GM21825 (cell line): ENCODE measurements at regions not wholly inside any gene's neighbourhood (a gene's known extent, or its start where the extent isn't known, plus 50 kb on each side); places are given as distances from the start of the nearest gene placed in this dataset.

Experiments used
- ATAC-seq: cut with Tn5 transposase; IDR thresholded peaks from one replicate; pipeline ENCODE4 v1.9.1; 2021; ENCODE audit warnings: mild to moderate bottlenecking, moderate library complexity; ENCODE audit not compliant: unreplicated experiment

DNA sequence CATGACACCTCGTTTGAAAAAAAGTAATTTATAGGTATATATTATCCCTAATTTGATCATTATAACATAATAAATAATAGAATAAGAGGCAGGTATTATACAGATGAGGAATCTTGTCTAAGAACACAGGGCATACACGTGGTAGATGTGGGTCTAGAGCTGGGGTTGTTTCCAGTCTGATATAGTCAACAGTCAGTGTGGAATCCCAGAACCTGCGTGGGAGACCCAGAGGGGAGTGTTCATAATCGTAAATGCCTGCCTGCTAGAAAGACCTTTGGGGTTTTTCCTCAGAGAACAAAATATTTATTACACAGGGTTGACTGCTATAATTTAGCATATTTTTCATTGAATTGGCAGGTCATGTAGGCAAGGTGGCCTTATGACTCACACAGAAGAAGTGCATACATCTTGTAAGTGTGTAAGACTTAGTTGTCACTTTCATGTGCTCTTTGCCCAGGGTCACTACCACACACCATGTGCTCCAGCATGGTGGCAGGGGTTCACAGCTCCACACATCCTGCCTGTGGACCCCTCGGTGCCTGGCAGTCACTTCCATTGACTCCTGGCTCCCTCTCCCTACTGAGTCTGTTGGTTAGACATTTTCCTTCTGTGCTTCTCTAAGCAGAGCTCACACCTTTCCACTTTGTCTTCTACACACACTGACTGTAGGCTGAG is 94.9 kb upstream of the IKZF1 start:
- ATAC-seq, result no peak

DNA sequence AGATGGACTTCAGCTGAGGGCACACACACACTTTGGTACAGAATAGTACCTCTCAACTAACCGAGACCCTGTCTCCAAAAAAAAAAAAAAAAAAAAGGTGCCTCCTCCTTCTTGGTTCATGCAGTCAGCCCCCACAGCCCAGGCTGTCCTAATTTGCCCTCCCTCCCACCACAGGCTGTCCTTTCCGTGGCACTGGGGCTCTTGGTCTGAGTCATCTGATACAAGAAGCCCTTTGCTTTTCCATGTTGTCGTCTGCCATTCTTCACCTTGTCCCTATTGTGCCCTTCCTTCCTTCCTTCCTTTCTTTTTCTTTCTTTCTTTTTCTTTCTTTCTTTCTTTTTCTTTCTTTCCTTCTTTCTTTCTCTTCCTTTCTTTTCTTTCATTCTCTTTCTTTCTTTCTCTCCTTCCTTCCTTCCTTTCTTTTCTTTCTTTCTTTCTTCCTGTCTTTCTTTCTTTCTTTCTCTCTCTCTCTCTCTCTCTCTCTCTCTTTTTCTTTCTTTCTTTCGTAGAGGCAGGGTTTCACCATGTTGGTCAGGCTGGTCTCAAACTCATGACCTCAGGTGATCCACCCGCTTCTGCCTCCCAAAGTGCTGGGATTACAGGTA is 96.0 kb upstream of the IKZF1 start:
- no peak for ATAC-seq

DNA sequence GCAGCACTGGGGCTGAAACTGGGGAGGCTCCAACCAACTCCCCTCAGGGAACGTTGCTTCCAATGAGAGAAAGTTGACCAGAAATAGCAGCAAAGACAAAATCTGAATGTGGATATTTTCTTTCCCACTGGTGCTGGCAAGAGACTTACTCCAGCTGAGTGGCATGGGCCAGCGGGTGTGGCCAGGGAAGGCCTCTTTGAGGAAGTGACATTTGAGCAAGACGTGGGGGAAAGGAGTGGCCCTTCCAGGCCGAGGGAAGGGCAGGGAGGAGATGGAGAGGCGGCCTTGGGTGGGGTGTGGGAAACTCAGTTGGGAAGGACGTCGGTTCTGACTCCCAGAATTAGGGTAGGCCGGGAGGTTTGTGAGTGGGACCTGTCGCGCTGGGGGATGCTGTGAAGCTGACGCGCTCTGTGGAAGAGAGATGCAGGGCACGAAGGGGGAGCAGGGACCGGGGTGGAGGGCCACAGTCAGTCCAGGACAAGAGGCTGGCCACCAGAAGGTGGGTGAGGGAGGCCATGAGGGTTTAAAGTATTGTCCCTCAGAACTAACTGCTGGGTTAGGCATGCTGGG is 96.7 kb upstream of the IKZF1 start:
- no peak for ATAC-seq

DNA sequence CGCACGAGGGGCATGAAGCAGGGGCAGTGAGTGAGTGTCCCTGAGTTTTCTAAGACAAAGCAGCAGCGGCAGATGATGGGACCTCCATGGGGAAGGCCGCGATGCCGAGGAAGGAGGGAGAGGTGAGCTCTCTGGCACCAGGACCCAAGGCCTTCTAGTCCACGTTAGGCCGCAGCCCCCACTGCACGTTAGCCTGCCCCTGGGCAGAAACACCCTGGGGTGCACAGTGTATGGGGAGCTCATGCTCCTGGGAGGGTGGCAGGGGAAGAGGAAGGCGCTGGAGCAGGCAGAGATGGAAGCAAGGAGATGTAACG is 97.3 kb upstream of the IKZF1 start:
- no peak for ATAC-seq

DNA sequence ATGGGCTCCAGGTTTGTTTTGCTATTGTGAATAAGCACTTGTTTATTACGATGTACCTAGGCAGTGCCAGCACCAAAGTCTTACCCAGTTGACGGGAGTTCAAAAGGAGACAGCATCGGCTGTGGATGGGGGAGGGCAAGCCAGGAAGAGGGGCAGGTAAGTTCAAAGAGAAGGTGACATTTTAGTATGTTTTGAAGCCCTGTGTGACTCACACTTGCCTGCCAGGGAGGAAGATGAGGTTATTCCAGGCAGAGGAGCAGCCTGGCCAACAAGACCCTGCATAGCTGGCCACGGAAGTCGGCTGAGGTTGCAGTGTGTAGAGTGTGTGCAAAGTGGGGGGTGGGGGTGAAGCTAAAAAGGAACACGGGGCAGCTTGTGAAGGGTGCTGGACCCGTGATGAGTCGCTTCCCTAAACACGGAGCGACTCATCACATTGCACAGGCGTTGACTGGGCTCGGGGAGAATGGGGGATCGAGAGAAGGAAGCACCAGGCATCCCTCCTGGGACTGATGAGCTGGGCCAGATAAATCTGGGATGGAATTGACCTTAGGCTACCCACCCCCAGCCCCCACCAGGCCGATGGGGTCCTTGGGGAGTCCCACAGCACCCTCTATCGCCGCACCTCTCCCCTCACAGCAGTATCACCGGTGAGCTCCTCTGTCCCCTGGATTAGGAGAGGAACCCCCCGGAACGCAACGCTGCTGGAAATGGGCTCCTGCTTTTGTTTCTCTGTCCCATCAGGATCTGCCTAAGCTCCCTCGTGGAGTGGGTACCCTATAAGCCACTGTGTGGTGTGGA is 97.9 kb upstream of the IKZF1 start:
- no peak for ATAC-seq

DNA sequence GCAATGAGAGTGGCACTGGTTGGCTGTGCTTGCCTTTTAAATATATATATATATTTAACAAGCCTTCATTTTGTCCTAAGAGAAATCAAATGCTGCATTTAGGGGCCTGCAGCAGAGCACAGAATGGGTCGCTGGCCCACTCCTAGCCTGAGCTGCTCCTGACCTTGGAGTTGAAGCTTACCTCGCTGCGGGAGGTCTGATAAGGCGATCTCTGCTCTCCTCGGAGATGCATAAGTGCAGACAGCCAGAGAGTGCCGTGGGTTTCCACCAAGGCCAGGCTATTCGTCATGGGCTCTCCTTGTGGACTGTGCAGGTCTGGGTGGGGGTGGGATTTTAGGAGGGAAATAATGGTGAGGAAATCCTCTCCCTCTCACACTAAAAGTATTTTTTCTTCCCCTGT is 99.5 kb upstream of the IKZF1 start:
- ATAC-seq, result no peak

DNA sequence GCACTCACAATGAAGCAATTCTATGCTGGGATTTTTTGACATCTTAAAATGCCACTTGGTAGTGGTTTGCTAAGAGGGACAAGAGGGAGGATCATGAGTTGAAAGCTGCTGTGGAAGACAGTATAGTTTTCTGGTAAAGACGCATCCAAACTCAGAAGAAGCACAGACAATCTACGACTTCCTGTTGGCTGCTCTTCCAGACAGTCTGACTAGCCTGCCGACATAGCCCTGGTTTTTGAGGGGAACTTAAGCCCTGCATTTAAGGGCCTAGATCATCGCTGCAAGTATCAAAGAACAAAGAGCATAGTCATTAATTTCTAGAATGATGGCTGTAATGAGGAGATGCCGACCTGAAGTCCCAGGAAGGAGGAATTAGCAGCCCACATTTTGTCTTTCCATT is 99.9 kb upstream of the IKZF1 start:
- no peak for ATAC-seq

DNA sequence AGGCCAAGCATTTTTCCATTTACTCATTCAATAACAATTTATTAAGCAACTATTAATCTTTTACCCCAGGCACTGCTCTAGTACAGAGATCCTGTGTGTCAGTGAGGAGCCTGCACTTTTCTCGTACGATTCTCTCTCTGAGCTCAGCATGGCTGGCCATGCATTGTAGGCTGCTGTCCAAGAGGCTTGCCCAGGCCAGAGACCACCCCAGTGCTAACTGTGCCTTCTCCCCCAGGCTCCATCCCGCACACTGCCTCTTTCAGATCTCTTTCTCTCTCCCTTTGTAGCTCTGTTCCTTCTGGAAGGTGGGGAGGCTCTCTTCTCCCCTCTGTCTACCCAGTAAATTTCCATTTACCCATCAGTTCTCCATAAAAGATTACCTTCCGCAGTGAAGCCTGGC is 101.0 kb upstream of the IKZF1 start:
- no peak for ATAC-seq

DNA sequence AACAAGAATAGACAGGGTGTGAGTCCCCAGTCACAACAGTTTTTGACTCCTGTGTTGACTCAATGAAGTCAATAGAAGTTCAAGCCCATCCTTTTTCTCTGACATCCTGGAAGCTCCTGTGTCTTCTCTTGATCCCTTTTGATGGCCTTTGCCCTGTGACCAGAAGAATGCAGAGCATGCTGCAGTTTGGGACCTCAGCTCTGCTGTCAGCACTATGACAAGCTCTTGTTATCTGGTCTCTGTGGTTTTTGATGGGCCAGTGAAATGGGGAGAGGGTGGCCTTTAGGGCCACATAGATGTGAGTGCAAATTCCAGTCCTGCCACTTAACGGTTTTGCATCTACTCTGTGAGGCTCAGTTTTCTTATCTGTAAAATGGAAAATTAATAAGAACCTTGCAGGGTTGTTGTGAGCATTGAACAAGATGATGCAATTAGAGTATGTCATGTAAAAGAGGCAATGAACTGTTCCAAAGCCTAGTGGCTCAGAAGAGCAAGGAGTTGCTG is 102.4 kb upstream of the IKZF1 start:
- ATAC-seq, result no peak

DNA sequence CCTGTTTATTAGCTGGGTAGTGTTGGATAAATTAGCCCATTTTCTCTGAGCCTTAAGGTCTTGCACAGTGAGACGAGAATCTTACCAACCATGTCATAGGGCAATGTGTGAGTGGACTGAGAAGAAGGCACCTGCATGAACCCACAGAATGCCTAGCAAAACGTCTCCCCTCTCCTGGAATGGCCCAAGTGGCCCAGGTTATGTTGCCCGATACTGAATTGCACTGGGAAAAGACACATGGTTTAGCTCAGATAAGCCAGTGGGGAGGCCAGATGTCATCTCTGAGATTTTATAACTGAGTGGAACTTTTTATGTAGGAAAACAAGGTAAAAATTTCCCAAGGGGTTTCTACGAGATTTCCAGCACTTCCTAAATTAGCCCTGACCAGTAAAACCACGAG is 104.7 kb upstream of the IKZF1 start:
- ATAC-seq, result no peak

DNA sequence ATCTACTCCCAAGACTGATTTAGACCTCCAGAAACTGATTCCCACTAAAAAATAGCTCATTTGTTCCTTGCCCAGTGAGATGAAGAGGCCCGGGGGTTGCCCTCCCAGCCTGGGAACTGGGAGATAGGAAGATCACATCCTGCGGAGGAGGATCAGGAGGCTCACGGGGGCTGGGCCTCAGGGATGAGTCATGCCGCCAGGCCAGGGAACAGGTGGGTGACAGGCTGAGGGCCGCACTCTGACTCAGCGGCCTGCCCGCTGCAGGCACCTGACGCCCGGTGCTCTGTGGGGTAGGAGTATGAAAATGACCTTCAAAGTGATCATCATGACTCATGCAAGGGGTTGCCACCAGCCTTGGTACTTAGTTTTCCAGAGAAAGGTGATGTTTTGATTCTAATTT is 104.5 kb upstream of the ZPBP start:
- ATAC-seq, result peak; percentile 87

DNA sequence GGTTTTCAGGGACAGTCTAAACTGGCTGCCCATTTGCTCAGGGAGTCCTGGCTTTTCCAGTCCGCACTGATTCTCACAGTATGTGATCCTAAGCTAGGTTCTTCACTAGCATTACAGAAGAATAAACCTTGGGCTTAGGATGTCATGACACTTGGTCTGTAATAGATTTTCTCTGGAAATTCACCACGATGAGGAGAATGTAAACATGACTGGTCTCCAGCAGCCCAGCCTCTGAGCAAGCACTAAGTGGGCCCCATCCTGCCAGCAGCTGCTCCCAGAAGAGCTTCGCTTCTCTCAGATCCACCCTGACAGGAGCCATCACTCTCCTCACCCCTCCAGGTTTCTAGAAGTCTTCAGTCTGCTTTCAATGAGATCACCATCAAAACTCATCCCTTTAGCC is 103.7 kb upstream of the ZPBP start:
- ATAC-seq, result no peak

DNA sequence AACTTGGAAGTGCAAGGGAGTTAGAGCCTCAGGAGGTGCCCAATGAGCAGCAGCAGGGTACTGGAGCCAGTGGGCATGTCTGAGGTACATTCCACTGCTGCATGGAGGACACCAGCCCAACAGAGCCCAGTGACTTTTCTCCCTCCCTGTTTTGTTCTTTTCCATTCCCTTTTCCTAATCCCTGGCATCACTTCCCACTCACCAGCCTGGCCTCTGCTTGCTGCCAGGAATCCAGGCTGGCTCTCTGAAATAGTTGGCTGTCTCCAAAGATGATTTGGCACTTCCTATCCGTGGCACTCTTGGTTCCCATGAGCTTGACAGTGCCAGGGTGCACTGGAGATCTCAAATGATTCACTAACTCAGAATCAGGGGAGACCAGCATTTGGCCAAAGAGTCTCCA is 97.7 kb upstream of the ZPBP start:
- no peak for ATAC-seq

DNA sequence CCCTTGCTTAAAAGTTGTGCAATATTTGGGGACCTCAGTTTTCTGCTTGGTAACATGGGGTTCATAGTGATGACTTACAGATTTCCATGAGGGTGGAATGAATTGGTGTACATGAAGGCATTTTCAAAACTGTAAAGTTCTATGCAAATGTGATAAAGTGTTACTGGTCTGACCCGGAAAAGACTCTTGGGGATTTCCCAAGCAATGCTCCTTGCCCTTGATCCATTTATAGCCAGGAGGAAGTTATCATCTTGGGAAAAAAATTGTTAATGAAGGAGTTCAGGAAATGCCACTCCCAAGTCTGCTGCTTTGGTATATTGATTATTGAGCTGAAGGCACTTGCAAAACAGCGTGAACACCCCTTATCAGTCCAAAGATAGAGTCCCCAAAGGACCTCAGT is 96.3 kb upstream of the ZPBP start:
- no peak for ATAC-seq

DNA sequence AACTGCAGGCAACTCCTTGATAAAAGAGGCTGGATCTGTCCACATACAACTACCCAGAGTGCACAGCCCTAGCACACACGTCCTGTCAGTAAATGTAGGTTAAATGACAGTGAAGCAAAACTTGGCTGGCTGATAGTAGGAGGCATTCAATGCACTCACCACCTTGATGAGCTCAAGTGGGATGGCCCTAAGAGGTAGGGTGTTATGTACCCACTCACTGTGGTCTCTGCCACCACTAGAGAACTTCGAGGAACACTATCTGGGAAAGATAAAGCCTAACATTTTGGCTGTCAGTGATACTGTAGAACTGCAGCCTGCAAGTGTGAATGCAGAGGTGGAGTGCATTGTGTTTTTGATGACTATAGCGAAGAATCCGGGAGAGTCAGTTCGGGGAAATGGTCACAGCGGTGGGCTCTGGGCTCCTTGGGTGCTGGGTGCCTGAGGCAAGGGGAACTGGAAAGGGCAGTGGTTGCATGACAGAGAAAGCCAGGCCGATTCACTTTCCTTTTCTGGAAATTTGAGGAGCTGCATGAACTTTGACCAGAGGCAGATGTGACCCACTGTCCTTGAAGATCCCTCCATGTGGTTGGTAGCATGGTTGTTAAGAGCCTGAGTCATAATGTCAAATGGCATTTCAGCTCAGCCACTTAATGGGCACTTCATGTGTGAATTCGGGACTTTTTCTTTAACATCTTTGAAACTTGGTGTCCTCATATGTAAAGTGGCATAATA is 93.1 kb upstream of the ZPBP start:
- no peak for ATAC-seq

DNA sequence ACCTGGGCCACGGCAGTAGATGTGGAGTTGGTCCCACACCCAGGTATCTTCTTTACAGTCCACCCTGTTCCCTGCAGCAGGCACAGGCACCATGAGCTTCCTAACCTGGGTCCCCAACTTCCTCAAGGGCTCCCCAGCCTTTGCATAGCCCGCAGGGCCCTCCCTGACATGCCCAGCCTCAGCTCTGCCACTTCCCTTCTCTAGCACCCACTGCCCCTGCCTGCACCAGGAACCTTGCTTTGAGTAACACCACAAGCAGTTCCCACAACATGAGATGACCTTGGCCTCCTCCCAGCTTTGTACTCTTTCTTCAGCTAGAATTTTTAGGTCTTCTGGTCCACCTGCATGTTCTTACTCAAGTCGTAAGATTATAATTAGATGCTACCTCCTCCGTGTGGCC is 92.2 kb upstream of the ZPBP start:
- no peak for ATAC-seq

DNA sequence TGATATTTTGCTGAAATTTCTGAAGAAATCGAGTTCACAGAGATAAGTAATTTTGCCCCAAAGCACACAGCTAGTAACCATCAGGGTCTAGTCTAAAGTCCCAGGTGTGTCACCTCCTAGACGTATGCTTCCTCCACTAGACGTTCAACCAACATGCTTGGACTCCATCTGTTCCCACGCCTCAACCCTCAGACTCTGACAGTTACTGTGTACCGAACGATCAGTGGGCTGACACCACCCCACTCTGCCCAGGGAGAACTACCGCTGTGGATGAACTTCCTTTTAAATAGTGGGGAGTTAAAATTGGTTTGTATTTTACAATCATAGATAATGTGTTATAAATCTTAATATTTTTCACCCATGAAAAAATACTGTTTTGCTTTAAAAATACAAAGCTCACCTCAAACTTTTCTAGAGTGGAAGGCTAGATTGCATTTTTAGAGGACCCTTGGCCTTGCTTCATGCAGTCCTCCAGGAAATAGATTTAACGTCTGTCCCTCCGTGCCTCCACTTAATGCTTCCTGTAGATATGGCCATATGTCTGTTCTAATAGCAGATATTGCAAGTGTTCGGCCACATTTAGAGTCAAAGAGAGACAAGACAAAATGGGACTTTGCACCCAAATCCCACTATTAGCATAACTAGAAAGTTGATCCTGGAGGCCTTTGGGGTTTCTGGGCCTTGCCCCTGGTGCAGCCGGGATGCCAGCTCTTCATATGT is 91.4 kb upstream of the ZPBP start:
- no peak for ATAC-seq

DNA sequence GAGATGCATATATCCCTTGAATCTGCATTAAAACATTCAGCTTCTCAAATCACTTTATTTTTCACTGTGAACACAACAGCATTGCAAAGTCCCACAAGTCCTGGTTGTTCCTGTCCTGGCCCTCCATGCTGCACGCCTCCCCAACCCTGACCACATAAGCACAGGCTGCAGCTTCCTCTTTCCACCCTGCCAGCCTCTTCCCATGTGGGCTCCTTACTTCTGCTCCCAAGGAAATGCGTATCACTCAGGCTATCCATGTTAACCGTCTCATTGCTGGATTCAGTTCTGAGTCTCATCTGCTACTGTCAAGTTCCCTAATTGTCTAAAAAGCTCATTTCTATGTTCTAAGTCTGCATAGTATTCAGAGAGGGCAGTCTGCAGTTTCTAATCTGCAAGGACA is 89.7 kb upstream of the ZPBP start:
- no peak for ATAC-seq

DNA sequence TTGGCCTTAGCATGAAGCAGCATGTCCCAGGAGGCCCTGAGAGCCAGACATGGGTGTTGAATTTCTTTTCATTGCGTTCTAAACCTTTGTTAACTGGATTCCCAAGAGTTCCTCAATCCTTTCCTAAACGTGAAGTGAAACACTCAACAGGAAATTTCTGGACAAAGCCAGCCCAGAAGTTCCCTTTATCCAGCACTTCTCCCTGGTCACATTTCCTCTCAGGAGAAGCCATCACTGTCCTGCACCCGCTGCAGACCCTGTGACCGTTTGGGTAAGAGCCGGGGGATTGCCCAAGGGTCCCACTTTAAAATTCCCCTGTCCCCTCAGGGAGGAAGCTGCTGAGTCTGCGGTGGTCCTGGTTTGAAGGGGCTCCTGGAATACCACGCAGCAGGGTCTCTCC is 88.0 kb upstream of the ZPBP start:
- ATAC-seq, result no peak

DNA sequence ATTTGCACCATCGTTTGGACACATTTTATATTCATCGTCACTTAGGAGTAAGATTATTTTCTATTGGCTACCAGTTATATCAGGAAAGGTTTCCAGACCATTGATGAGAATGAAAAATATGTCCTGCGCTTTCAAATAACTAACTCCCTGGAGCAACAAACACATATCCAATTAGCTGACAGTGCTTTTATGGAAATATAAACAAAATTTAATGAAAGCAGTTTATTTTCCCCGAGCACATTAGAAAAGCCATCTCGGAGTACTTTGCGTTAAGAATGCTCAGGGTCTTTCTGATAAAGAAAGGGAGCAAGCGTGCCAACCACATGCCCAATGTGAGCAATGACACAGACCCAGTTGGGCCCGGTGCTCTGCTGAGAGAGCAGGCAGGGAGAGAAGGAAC is 85.1 kb upstream of the ZPBP start:
- no peak for ATAC-seq

DNA sequence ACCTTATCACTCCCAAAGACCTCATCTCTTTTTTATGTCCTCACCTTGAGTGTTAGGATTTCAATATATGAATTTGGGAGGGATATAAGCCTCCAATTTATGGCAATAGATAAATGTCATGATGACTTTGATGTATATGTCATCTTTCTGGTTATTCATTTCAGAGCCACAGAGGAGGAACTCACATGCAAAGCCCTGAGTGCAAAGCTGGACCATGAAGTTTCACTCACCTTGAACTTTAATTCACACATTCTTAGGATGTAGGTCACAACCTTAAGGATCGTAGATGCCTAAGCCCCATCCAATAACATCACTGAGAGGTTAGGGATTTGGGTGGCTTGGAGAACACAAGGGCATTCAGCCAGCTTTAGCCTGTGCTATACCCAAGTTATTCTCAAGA is 81.9 kb upstream of the ZPBP start:
- ATAC-seq, result no peak
